K562 (cell line): ENCODE measurements at regions not wholly inside any gene's neighbourhood (a gene's known extent, or its start where the extent isn't known, plus 50 kb on each side); places are given as distances from the start of the nearest gene placed in this dataset.

ENCODE experiments used
- CEBPB ChIP-seq: fragments of 450-650 bp; IDR thresholded peaks from 2 replicates; pipeline ENCODE4 v1.6.1; 2016; ENCODE audit warnings: missing genetic modification characterization, missing compliant biosample characterization
- MLLT1 ChIP-seq, 2 experiments: fragments of 450-650 bp; IDR thresholded peaks; 2 replicates each; pipeline ENCODE4 v1.6.1; 2016
- POLR2A ChIP-seq: fragments of 450-650 bp; conservative IDR thresholded peaks from 2 replicates; pipeline ENCODE4 v1.6.1; 2016
- POLR2AphosphoS5 ChIP-seq: IDR thresholded peaks from 2 replicates; pipeline ENCODE4 v1.6.1; 2011; ENCODE audit warnings: mild to moderate bottlenecking, low read depth, low read length, moderate library complexity; ENCODE audit not compliant: control insufficient read depth, insufficient read depth
- THAP12 ChIP-seq: fragments of 250-450 bp; sonication (Bioruptor Pico); IDR thresholded peaks from 2 replicates; pipeline ENCODE4 v1.9.0; 2021; ENCODE audit warnings: mild to moderate bottlenecking, inconsistent platforms
- TF ChIP-seq, protein P1 (sequence below), 3 experiments: IDR thresholded peaks in 2 of 3; conservative IDR thresholded peaks in 1 of 3; 2 replicates each; pipeline ENCODE4 v1.5.1; 2011 to 2012; ENCODE audit warnings: low read length in 3 of 3, mild to moderate bottlenecking in 3 of 3, control low read depth in 2 of 3, improper control_type of control experiment in 1 of 3, inconsistent platforms in 1 of 3, low read depth in 1 of 3, mixed read lengths in 1 of 3, moderate library complexity in 1 of 3; ENCODE audit not compliant: insufficient read depth in 2 of 3
- TF ChIP-seq, protein P2 (sequence below): sonication (generic); formaldehyde crosslinking; IDR thresholded peaks from 2 replicates; pipeline ENCODE4 v1.9.0; 2022; ENCODE audit warnings: mild to moderate bottlenecking, missing genetic modification reagents
- TF ChIP-seq, protein P3 (sequence below), 3 experiments: fragments of 200-800 bp in 1 of 3; sonication (Bioruptor generic) in 1 of 3; sonication (generic) in 1 of 3; formaldehyde crosslinking in 1 of 3; IDR thresholded peaks; 2 replicates each; pipeline versions ENCODE4 v1.6.1 to v1.8.0; 2016 to 2022; ENCODE audit warnings: mild to moderate bottlenecking in 2 of 3, missing compliant biosample characterization in 2 of 3, missing genetic modification characterization in 2 of 3, missing genetic modification reagents in 1 of 3

DNA sequence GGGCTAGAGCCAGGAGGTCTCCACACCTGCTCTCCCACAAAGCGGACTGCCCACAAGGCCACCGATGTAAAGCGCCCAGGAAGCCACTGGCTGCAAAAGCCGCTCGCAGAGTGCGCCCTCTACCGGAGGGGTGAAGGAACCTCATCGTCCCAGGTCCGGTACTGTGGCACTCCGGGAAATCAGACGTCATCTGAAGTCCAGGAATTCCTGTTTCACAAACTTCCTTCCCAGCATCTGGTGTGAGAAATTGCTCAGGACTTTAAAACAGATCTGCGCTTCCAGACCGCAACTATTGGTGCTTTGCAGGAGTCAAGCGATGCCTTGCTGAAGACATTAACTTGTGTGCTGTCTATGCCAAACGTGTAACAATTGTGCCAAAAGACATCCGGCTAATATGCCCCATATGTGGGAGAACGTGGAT lies 115.1 kb upstream of the ARID1B start:
- no peak for TF ChIP-seq POLR2AphosphoS5
- TF ChIP-seq, protein P1, sequence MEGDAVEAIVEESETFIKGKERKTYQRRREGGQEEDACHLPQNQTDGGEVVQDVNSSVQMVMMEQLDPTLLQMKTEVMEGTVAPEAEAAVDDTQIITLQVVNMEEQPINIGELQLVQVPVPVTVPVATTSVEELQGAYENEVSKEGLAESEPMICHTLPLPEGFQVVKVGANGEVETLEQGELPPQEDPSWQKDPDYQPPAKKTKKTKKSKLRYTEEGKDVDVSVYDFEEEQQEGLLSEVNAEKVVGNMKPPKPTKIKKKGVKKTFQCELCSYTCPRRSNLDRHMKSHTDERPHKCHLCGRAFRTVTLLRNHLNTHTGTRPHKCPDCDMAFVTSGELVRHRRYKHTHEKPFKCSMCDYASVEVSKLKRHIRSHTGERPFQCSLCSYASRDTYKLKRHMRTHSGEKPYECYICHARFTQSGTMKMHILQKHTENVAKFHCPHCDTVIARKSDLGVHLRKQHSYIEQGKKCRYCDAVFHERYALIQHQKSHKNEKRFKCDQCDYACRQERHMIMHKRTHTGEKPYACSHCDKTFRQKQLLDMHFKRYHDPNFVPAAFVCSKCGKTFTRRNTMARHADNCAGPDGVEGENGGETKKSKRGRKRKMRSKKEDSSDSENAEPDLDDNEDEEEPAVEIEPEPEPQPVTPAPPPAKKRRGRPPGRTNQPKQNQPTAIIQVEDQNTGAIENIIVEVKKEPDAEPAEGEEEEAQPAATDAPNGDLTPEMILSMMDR (IDR thresholded peaks at IDR 0.05 in 2 of 3, conservative IDR thresholded peaks at IDR 0.05 in 1 of 3; ENCODE audit: insufficient read depth in 2 of 3, low read depth in 1 of 3, low read length in 3 of 3), result peak; percentile 93 to 97 (median 93)
- TF ChIP-seq, protein P2, sequence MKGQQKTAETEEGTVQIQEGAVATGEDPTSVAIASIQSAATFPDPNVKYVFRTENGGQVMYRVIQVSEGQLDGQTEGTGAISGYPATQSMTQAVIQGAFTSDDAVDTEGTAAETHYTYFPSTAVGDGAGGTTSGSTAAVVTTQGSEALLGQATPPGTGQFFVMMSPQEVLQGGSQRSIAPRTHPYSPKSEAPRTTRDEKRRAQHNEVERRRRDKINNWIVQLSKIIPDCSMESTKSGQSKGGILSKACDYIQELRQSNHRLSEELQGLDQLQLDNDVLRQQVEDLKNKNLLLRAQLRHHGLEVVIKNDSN, result no peak
- TF ChIP-seq CEBPB (tag), result no peak
- TF ChIP-seq MLLT1 (IDR thresholded peaks at IDR 0.05), result no peak
- no peak for TF ChIP-seq THAP12 (CRISPR knock-in tag)
- TF ChIP-seq, protein P3, sequence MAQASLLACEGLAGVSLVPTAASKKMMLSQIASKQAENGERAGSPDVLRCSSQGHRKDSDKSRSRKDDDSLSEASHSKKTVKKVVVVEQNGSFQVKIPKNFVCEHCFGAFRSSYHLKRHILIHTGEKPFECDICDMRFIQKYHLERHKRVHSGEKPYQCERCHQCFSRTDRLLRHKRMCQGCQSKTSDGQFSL (CRISPR knock-in tag; IDR thresholded peaks at IDR 0.05), result no peak
- TF ChIP-seq, protein P3 (tag; IDR thresholded peaks at IDR 0.05), result no peak
- TF ChIP-seq POLR2A, result no peak
